GM12874 (cell line): ENCODE measurements at regions not wholly inside any gene's neighbourhood (a gene's known extent, or its start where the extent isn't known, plus 50 kb on each side); places are given as distances from the start of the nearest gene placed in this dataset.

Experiments used
- CTCF ChIP-seq: IDR thresholded peaks from 2 replicates; pipeline ENCODE4 v1.5.1; 2011; ENCODE audit warnings: low read depth, mild to moderate bottlenecking, control low read depth, low read length, moderate library complexity; ENCODE audit not compliant: insufficient read depth

- no peak for TF ChIP-seq CTCF
Measured at GRCh38 chr5:101917166-101917565, 378.9 kb downstream of the SLCO4C1 start.

- TF ChIP-seq CTCF = no peak
Measured at GRCh38 chr5:101915554-101915953, 380.5 kb downstream of the SLCO4C1 start.

- no peak for TF ChIP-seq CTCF
Measured at GRCh38 chr5:101904736-101905135, 391.3 kb downstream of the SLCO4C1 start.

GRCh38 chr5:101897914-101898313 is 398.2 kb downstream of the SLCO4C1 start:
- TF ChIP-seq CTCF = no peak

- no peak for TF ChIP-seq CTCF
Measured at GRCh38 chr5:101894985-101895384, 401.1 kb downstream of the SLCO4C1 start.

GRCh38 chr5:101878190-101878589 is 417.9 kb downstream of the SLCO4C1 start:
- TF ChIP-seq CTCF = no peak

GRCh38 chr5:101877451-101877850 is 418.6 kb downstream of the SLCO4C1 start:
- no peak for TF ChIP-seq CTCF

GRCh38 chr5:101866473-101866872 is 429.6 kb downstream of the SLCO4C1 start:
- no peak for TF ChIP-seq CTCF
